GM18507 (cell line): ENCODE measurements at regions not wholly inside any gene's neighbourhood (a gene's known extent, or its start where the extent isn't known, plus 50 kb on each side); places are given as distances from the start of the nearest gene placed in this dataset.
"Not testable (repeated sequence)": the region's sequence is repeated elsewhere in the genome, so short reads cannot be mapped to it uniquely, and the experiment has no call there.

Experiments used
- DNase-seq: peaks from one replicate; pipeline ENCODE4 v3.0.0; 2011; ENCODE audit warnings: low read depth; ENCODE audit not compliant: insufficient read length; ENCODE audit errors: extremely low spot score
- FAIRE-seq: peaks from 2 replicates; lab custom pipeline; 2011; peaks lifted over from hg19 to GRCh38; lab: Jason Lieb, UNC

DNA sequence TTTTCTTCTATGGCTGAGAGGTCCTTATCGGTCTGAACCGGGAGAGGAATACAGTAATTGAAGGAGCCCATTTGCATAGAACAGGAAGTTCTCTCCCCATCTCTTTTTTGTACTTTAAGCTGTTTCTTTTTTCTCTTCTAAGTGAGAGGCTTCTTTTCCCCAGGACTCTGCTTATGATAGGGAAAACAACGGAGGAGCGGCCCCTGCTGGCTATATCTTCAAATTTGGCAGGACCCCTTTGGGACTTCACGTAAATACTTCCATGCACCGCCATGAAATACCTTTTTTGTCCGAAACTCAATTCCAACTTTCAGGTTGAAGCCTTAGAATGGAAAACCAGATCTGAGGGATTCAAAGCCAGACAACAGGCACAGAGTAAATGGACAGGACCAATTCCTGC lies 1153.0 kb upstream of the INTU start:
- FAIRE-seq: no peak
- no peak for DNase-seq

DNA sequence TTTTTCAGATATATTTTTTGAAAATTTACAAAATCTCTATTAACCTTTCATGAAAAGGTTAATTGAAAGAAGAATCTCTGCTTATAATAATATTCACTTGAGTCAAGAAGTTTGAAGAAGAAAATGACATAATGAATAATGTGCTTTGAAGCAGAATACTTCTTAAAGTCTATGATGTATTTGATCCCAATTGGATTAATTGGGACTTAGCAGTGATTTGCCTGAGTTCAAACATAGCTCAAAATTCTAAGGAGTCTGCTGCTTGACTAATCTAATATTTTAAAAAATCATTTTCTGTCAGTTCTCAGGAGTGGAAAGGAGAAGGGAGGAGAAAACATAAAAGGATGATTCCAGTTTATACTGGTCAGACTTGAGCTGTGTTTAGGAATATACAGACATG lies 1150.4 kb upstream of the INTU start:
- no peak for DNase-seq
- FAIRE-seq: no peak

DNA sequence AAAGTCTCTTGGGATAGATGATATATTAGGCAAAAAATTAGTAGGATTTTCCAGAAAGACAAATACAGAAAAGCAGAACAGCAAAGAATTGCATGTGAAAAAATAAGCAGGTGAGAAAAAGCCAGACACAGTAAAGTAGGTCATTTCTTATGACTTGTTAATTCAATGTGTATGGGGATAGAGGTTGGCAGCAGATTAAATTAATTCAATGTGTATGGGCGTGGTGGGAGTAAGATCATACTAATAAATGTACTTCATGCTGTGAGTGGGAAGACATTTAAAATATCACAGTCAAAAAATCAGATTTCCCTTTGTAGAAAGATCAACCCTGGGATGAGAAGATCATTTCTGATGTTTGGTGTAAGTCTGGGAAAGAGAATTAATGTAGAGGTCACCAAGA lies 1146.4 kb upstream of the INTU start:
- DNase-seq: no peak

DNA sequence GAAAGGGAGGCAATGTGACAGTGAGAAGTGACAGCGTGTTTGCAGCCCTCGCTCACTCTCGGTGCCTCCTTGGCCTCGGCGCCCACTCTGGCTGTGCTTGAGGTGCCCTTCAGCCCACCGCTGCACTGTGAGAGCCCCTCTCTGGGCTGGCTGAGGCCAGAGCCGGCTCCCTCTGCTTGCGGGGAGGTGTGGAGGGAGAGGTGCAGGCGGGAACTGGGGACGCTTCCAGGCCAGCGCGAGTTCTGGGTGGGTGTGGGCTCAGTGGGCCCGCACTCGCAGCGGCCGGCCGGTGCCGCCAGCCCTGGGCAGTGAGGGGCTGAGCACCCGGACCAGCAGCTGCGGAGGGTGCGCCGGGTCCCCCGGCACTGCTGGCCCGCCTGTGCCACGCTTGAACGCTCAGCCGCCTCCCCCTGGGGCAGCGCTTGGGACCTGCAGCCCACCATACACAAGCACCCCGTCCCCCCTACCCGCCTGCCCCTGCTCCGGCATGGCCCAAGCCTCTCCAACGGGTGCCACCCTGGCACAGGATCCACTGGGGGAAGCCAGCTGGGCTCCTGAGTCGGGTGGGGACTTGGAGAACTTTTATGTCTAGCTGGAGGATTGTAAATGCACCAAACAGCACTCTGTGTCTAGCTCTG lies 1142.8 kb upstream of the INTU start:
- no peak for DNase-seq
- no peak for FAIRE-seq

More for the DNA sequence above, 1146.4 kb upstream of the INTU start:
- FAIRE-seq: no peak

DNA sequence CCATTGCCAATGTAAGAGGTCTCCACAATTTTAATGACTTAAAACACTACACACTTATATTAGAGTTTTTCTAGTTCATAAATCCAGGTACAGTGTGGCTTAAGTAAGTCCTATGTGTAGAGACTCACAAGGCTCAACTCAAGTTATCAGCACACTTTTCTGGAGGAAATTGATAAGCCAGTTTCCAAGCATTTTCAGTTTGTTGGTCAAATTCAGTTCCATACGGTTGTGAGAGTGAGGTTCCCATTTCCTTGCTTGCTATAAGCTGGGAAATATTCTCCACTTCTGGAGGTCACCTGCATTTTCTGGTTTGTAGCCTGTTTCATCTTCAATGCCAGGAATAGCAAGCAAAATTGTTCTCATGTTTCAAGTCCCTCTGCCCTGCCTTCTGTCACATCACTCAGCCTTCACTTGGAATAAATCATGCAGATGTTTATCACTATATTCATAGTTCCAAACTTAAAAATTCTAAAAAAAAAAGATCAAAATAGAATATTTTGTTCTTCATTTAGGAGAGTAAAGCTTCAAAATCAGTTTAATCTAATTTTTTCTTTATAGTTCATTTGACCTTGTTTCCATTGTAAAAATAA lies 1137.5 kb upstream of the INTU start:
- FAIRE-seq: no peak
- DNase-seq: no peak

DNA sequence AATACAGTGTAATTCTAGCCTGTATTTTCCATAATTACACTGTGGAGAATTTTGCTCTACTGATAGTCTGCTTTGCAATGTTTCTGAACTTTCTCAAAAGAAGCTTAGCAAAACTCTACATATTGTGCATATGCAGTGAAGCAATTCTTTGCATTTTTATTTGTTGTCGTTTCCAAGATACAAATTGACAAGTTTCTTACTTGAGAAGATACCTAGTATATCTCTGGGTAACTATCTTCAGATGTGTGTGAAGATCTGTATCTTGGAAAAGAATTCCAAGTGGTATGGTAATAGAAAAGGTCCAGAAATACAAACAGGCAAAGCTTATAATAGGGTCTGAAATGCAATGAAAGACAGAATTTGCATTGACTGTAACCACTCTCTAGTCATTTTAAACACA lies 1119.8 kb upstream of the INTU start:
- DNase-seq: no peak
- FAIRE-seq: no peak

DNA sequence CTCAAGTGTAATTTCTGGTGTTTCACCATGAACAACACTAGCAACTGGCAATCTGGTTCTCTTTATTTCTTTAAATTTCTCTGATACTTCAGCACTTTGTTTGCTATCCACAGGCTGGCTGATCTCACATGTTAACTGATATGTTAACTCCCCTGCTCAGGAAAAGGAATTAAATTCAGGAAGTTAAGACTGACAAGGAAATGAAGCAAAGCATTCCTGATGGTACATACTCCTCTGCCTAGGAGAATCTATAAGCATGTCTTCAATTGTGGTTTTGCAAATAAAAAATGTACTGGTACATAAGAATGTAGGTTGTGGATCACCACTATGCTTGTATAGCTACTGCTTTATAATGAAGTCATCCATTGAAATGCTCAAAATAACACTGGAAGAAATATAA lies 1119.2 kb upstream of the INTU start:
- no peak for DNase-seq
- FAIRE-seq: no peak

DNA sequence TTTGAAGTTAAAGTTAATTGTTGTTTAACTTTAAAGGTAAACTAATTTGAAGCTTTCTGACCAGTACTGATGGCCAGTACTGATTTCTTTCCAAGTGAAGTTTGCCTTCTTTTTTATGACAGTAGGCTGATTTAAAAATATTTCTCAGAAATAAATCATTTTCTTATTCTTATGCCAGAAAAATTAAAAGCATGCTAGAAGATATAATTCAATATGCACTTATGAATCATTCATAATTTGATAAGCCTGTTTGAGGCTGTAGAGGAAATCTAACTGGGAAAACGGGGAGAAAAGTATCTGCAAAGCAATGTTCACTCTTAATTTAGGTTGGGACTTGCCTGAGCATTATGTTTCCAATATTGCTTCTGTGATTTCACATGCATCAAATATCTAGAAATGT lies 1112.0 kb upstream of the INTU start:
- no peak for FAIRE-seq
- DNase-seq: no peak

DNA sequence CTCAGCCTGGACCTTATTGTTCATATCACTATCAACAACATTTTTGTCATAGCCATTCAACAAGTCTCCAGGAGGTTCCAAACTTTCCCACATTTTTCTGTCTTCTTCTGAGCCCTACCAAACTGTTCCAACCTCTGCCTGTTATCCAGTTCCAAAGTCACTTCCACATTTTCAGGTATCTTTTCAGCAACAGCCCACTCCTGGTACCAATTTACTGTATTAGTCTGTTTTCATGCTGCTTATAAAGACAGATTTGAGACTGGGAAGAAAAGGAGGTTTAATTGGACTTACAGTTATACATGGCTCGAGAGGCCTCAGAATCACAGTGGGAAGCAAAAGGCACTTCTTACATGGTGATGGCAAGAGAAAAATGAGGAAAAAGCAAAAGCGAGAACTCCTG lies 1107.4 kb upstream of the INTU start:
- not testable (repeated sequence) for FAIRE-seq

DNA sequence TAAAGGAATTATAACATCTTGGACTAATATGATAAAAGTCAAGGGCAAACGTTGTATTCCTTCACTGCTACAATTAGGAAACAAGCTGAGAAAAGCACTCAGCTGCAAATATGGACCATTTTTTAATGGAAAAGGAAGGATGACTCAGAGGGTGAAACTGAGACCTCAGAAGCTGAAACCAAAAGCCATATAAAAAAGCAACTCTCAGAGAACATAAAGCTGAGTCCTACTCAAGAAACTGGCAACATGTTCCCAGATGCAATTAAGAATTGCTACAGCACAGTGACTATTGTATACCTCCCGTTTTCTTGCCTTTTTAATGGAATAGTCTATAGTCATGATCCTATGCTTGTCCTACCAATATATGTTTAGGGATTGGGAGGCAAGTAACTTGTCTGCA lies 1106.4 kb upstream of the INTU start:
- DNase-seq (no peak), FAIRE-seq (no peak)

More for the DNA sequence above, 1107.4 kb upstream of the INTU start:
- not testable (repeated sequence) for DNase-seq

DNA sequence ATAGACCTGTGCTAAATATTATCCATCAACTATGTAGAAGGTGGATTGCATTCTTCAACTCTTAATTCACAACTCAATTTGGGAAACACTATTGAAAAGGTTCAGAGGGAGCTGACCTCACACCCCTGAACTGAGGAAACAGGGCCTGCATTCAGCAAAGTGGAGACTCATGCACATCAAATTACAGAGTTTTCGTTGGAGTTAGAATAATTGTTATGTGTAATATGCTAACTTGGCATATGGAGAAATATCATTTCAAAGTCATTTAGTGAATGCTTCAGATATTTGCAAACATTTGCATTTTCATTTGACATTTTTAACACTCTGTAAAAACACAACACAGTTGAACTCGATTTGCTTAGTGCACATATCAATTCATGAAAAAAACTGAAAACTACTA lies 1102.8 kb upstream of the INTU start:
- FAIRE-seq (no peak), DNase-seq (no peak)

DNA sequence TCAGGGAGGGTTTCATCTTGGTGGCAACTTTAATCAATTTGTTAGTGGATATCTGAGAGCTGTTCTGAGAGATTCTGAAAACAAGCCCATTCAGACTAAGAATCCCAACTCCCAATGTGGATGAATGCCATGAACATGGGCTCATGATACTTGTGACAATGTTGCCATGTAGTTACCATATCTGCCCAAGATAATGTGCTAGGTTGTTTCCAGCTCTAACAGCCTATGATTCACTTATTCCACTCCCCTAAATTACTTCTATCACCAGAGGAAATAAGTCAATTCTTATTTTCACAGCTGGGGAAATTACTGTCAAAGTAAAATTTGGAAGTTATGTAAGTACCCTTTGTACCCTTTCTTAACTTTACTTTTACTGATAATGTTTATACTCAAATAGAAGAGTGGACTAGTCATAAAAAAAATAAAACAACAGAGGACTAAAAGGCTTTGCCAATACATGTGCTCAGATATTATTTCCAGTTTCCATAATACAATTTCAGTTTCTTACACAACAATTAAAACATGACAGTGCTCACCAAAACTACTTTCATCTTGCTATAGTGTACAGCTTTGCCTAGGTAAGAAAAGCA lies 1101.7 kb upstream of the INTU start:
- FAIRE-seq: no peak
- DNase-seq: no peak

DNA sequence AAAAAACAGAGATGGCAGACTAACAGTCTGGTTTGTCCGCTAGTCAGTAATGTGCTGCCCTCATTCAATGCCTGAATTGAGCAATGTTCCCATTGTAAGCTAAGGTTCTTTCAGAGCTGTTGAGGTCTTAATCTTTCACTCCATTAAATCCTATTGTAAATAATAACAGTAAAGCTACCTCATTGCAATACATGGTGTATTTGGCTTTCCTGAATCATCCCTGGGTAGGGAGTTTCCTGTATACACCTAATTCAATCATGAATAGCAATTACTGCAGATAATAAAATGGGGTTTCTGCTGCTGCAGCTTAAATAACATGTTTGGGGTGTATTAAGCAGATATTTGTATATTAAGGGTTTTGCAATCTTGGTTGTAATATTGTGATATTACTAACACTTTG lies 1100.2 kb upstream of the INTU start:
- DNase-seq (no peak), FAIRE-seq (no peak)

DNA sequence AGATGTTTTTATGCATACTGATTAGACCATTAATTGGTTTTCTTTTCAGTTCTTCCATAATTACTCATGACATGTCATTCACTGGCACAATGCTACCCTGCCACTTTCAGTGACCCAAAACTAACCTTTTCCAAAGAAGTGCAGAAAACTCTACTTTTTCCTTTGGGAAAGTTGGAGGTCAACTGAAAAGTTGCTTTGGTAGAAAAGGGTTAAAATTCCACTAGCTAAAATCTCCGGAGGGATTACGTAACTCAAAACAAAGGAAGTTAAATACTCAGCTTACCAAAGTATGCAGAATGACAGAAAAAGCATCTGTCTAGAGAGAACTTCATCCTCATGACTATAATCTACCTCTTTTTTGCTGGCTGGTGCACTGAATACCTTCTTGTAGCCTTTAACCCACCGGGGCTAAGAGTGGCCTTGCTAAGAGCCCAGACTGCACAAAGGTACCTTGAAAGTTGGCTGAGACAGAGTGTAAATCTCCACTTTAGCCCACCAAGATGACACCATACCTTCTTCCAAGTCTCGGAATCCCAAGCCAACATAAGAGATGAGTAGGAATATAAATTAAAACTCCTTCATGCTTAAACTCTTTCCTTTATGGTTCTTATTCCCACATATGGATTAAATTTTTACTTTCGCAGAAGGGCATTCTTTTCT lies 1099.5 kb upstream of the INTU start:
- DNase-seq (no peak), FAIRE-seq (no peak)

DNA sequence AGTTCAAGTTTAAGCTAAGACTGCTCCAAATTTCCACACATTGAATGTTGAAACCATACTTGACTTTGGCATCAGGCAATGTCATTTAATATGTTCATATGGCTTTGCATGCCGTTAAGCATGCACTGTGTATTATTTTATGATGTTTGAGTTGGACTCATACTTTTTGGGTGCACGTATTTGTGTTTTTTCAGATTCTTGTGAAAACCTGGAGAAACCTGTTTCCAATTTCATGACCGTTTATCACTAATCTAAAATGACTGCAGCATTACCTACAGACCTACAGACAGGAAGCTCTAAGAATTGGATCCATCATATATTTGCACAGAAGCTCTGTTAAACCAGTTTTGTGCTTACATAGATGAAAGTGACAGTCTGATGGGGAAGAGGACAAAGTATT lies 1093.0 kb upstream of the INTU start:
- no peak for FAIRE-seq
- DNase-seq: no peak

DNA sequence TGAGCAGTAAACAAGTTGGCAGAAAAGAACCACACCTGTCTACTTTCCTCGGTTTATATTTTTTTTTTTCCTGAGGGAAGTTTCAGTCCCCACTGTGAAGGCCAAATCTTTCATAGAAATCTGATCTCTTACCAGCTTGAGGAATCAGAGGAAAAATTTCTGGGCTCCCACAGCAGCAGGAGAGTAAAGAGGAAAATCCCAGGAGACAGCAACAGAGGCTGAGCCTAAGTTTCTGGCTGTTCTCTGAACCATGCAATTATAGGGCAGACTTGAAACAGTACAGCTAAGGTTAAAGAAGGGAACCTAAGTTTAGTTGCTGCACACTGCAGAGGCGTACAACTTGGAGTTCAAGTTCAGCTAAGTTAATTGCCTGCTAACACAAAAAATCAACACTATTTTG lies 1090.9 kb upstream of the INTU start:
- FAIRE-seq (no peak), DNase-seq (no peak)

DNA sequence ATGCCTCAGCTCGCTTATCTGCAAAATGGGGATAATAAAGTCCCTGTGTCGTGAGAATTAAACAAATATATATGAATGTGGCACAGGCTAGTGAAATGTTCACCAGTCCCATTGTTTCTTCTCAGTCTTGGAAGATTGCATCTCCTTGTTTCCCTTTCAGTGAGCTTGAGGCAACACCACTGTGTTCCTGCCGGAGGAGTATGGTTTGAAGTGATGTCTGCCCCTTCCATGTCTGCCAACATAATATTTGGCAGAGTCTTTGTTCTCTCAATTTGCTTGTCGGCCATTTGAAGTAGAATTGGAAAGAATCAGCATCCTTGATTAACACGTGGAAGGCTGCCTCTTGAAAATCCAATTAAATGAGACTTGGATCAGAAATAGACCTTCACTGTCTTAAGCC lies 1088.5 kb upstream of the INTU start:
- no peak for DNase-seq
- FAIRE-seq: no peak

DNA sequence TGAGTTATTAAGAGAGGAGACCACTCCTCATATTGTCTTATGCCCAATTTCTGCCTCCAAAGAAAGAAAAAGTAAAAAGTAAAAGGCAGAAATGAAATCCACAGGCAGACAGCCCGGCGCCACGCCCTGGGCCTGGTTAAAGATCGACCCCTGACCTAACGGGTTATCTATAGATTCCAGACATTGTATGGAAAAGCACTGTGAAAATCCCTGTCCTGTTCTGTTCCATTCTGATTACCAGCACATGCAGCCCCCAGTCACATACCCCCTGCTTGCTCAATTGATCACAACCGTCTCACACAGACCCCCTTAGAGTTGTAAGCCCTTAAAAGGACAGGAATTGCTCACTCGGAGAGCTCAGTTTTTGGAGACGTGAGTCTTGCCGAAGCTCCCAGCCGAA lies 1086.6 kb upstream of the INTU start:
- DNase-seq, FAIRE-seq: not testable (repeated sequence)

DNA sequence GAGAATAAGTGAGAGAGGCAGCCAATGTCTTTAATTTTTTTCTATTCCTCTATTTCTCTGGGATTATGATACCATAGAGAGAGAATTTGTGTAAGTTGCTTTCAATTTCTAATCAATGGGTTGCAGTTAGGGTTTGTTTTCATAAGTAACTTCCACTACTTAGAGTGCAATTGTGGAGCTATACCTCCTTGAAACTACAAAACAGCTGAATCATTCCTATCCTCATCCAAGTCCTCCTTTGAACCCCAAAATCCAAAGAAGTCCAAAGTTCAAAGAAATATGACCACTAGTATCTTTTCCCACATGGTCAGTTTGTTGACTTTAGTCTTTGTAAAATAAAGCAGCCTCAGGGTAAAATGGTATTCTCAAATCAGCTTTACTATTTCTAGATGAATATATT lies 1085.4 kb upstream of the INTU start:
- no peak for FAIRE-seq
- no peak for DNase-seq

DNA sequence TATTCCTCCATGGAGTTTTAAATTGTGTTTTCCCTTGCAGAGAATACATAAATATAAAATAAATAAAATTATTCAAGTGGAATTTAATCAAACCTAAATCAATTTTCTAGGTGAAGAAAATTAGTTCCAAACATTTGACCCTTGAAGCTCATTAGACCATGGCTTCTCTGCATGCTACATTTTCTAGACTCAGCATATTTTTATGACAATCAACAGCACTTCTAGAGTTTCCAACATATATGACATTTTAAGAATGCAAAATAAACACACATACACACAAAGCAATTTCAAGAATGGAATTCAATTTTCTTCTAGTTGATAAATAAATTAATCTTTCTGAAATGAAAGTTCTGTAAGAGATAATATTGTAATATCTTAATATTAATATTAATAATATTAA lies 1083.9 kb upstream of the INTU start:
- no peak for FAIRE-seq
- DNase-seq: no peak

DNA sequence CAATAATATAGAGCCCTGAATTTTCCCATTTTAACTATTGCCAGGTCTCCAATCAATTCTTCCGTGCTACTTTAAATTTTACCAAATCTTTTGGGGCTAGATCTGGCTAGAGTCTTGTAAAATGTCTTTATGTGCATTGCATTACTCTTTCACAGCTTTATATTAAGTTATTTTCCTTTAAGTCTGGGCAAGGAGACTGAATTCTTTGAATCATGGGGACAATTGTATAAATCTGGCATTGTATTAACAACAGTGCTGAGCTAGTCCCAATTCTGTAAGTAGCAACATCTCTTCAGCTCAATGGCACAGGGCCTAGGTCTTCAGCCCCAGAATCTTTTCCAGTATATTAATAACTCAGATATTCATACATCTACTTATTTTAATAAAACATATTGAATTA lies 1080.4 kb upstream of the INTU start:
- DNase-seq (no peak), FAIRE-seq (no peak)
